GM23338 (cell line): ENCODE measurements at regions not wholly inside any gene's neighbourhood (a gene's known extent, or its start where the extent isn't known, plus 50 kb on each side); places are given as distances from the start of the nearest gene placed in this dataset.

Source experiments
- EZH2 ChIP-seq: fragments of 200-600 bp; sonication (generic); IDR thresholded peaks from one replicate; pipeline ENCODE4 v1.8.0; 2017; ENCODE audit warnings: antibody characterized with exemption, mild to moderate bottlenecking, low read depth; ENCODE audit not compliant: unreplicated experiment
- EZH2phosphoT487 ChIP-seq: fragments of 200-600 bp; sonication (generic); IDR thresholded peaks from one replicate; pipeline ENCODE4 v1.8.1; 2018; ENCODE audit warnings: antibody characterized with exemption; ENCODE audit not compliant: unreplicated experiment
- TF ChIP-seq, protein P1 (sequence below), 2 experiments: fragments of 200-600 bp in 1 of 2; sonication (generic) in 1 of 2; conservative IDR thresholded peaks; 2 replicates each; pipeline versions ENCODE4 v1.5.1 to v1.6.1; 2016 to 2017; ENCODE audit warnings: antibody characterized with exemption in 2 of 2, low read depth in 2 of 2, mild to moderate bottlenecking in 2 of 2, moderate library complexity in 1 of 2

GRCh38 chr4:179671609-179672008 is 2229.4 kb upstream of the AGA start:
- no peak for TF ChIP-seq EZH2
- TF ChIP-seq, protein P1, sequence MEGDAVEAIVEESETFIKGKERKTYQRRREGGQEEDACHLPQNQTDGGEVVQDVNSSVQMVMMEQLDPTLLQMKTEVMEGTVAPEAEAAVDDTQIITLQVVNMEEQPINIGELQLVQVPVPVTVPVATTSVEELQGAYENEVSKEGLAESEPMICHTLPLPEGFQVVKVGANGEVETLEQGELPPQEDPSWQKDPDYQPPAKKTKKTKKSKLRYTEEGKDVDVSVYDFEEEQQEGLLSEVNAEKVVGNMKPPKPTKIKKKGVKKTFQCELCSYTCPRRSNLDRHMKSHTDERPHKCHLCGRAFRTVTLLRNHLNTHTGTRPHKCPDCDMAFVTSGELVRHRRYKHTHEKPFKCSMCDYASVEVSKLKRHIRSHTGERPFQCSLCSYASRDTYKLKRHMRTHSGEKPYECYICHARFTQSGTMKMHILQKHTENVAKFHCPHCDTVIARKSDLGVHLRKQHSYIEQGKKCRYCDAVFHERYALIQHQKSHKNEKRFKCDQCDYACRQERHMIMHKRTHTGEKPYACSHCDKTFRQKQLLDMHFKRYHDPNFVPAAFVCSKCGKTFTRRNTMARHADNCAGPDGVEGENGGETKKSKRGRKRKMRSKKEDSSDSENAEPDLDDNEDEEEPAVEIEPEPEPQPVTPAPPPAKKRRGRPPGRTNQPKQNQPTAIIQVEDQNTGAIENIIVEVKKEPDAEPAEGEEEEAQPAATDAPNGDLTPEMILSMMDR (conservative IDR thresholded peaks at IDR 0.05; ENCODE audit: low read depth in 2 of 2) = no peak
- no peak for TF ChIP-seq EZH2phosphoT487
